Vagina (tissue), 2 donors: ENCODE measurements at regions not wholly inside any gene's neighbourhood (a gene's known extent, or its start where the extent isn't known, plus 50 kb on each side); places are given as distances from the start of the nearest gene placed in this dataset.

ENCODE experiments used
- DNase-seq, 2 donors: peaks; one replicate each; pipeline ENCODE4 v3.0.0-alpha.2; 2017; ENCODE audit errors: extremely low spot score in 2 of 2
- H3K27ac ChIP-seq: fragments of 200-600 bp; sonication (generic); one replicate; pipeline ENCODE4 v1.5.1; 2019
- H3K27me3 ChIP-seq: fragments of 200-600 bp; sonication (generic); one replicate; pipeline ENCODE4 v1.5.1; 2019
- H3K36me3 ChIP-seq, 2 donors: fragments of 200-600 bp; sonication (generic); one replicate each; pipeline ENCODE4 v1.5.1; 2017 to 2019
- H3K4me1 ChIP-seq: fragments of 200-600 bp; sonication (generic); one replicate; pipeline ENCODE4 v1.5.1; 2019
- H3K4me3 ChIP-seq, 2 donors: fragments of 200-600 bp; sonication (generic); 1 replicate in 1 of 2; 2 replicates in 1 of 2; pipeline ENCODE4 v1.5.1; 2016 to 2019
- H3K9me3 ChIP-seq: fragments of 200-600 bp; sonication (generic); one replicate; pipeline ENCODE4 v1.5.1; 2019
- POLR2A ChIP-seq, 2 donors: fragments of 450-650 bp; IDR thresholded peaks; one replicate each; pipeline ENCODE4 v1.6.1; 2017; ENCODE audit warnings: antibody characterized with exemption in 2 of 2, mild to moderate bottlenecking in 2 of 2, moderate library complexity in 2 of 2
- POLR2AphosphoS5 ChIP-seq, 2 donors: sonication (generic); formaldehyde crosslinking; IDR thresholded peaks; one replicate each; pipeline ENCODE4 v1.9.0; 2017; ENCODE audit warnings: antibody characterized with exemption in 2 of 2, mild to moderate bottlenecking in 2 of 2, low read depth in 1 of 2; ENCODE audit not compliant: insufficient read depth in 1 of 2
- intact Hi-C: fragments of 100-400 bp; cut with DNase I; formaldehyde crosslinking; loops from one replicate; pipeline ENCODE4 v1.15.1; 2023
- TF ChIP-seq, protein P1 (sequence below), 3 experiments: fragments of 450-650 bp in 2 of 3; fragments of 200-600 bp in 1 of 3; sonication (generic) in 1 of 3; IDR thresholded peaks; one replicate each; pipeline ENCODE4 v1.5.1; 2017 to 2019; ENCODE audit warnings: antibody characterized with exemption in 3 of 3, mild to moderate bottlenecking in 2 of 3, moderate library complexity in 2 of 3

DNA sequence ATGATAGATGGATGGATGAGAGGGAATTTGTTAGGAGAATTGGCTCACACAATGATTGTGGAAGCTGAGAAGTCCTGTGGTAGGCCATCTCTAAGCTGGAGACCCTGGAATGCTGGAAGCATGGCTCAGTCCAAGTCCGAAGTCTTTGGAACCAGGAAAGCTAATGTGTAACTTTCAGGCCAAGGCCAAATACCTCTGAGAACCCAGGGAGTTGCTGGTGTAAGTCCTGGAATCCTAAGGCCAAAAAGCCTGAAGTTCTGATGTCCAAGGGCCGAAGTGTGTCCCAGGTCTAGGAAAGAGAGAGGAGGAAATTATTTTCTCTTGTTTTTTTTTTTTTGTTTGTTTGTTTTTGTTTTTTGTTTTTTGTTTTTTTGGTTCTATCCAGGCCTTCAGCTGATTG, 492.2 kb upstream of the GCFC2 start:
- Histone ChIP-seq H3K27ac (no peak overlapping the region), H3K36me3 (no peaks in the 10 kb centered on the region), H3K4me1 (no peaks in the 10 kb centered on the region), H3K27me3 (no peaks in the 10 kb centered on the region), H3K9me3 (no peaks in the 10 kb centered on the region), H3K4me3 (no peak overlapping the region)
- intact Hi-C loops: no loop called here
- DNase-seq: no peak
- no peak for TF ChIP-seq POLR2AphosphoS5 (IDR thresholded peaks at IDR 0.05; ENCODE audit: insufficient read depth in 1 of 2, low read depth in 1 of 2)
- no peak for TF ChIP-seq POLR2A (IDR thresholded peaks at IDR 0.05)
- TF ChIP-seq, protein P1, sequence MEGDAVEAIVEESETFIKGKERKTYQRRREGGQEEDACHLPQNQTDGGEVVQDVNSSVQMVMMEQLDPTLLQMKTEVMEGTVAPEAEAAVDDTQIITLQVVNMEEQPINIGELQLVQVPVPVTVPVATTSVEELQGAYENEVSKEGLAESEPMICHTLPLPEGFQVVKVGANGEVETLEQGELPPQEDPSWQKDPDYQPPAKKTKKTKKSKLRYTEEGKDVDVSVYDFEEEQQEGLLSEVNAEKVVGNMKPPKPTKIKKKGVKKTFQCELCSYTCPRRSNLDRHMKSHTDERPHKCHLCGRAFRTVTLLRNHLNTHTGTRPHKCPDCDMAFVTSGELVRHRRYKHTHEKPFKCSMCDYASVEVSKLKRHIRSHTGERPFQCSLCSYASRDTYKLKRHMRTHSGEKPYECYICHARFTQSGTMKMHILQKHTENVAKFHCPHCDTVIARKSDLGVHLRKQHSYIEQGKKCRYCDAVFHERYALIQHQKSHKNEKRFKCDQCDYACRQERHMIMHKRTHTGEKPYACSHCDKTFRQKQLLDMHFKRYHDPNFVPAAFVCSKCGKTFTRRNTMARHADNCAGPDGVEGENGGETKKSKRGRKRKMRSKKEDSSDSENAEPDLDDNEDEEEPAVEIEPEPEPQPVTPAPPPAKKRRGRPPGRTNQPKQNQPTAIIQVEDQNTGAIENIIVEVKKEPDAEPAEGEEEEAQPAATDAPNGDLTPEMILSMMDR (IDR thresholded peaks at IDR 0.05): no peak

DNA sequence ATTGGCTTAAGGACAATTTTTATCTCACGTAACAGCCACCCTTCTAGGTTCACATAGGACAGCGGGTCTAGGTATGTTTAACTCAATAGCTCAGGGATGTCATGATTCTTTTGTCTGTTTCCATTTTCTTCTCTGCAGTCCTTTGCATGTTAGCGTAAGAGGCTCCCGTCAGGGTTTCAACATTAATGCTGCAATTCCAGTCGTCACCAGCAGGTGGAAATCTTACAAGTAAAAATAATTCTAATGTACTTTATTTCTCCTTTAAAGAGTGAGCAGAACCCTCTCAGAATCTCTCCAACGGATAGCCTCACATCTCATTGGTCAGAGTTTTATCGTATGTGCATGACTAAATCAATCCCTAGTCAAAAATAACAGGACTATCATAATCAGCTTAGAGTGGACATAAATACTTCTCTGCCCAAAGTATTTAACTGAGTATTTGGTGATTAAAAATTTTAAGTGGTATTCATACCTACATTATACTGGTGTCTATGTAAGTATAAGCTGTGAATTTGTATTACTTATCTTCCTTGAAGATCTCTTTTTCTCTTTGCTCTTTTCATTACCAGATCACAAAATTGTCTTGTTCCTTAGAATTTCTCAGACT, 487.2 kb upstream of the GCFC2 start:
- Histone ChIP-seq H3K36me3 (no peaks in the 10 kb centered on the region), H3K27ac (no peak overlapping the region), H3K9me3 (no peaks in the 10 kb centered on the region), H3K4me3 (no peak overlapping the region), H3K27me3 (no peaks in the 10 kb centered on the region), H3K4me1 (no peaks in the 10 kb centered on the region)
- no peak for TF ChIP-seq POLR2AphosphoS5 (IDR thresholded peaks at IDR 0.05; ENCODE audit: insufficient read depth in 1 of 2, low read depth in 1 of 2)
- TF ChIP-seq, protein P1 (IDR thresholded peaks at IDR 0.05): peak in 2 of 3 experiments; percentile 54 to 60
- TF ChIP-seq POLR2A (IDR thresholded peaks at IDR 0.05): no peak
- no peak for DNase-seq
- intact Hi-C loops: no loop called here

DNA sequence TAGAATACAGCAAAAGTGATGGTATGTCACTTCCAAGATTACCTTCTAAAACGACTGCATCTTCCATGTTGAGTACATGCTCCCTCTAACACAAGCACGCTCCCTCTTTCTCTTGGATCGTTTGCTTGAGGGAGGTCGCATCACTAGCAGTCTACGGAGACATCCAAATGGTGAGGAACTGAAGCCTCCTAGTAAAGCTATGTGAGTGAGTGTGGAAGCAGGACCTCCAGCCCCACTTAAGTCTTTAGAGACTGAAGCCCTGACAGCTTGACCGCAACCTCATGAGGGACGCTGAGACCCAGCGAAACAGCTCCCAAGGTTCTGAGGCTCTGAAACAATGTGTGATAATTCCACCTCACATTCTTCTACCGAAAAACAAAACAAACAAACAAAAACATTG, 486.7 kb upstream of the GCFC2 start:
- TF ChIP-seq, protein P1 (IDR thresholded peaks at IDR 0.05): no peak
- TF ChIP-seq POLR2A (IDR thresholded peaks at IDR 0.05): no peak
- TF ChIP-seq POLR2AphosphoS5 (IDR thresholded peaks at IDR 0.05; ENCODE audit: insufficient read depth in 1 of 2, low read depth in 1 of 2): no peak
- H3K9me3 ChIP-seq: no peaks in the 10 kb centered on the region
- intact Hi-C loops: no loop called here

DNA sequence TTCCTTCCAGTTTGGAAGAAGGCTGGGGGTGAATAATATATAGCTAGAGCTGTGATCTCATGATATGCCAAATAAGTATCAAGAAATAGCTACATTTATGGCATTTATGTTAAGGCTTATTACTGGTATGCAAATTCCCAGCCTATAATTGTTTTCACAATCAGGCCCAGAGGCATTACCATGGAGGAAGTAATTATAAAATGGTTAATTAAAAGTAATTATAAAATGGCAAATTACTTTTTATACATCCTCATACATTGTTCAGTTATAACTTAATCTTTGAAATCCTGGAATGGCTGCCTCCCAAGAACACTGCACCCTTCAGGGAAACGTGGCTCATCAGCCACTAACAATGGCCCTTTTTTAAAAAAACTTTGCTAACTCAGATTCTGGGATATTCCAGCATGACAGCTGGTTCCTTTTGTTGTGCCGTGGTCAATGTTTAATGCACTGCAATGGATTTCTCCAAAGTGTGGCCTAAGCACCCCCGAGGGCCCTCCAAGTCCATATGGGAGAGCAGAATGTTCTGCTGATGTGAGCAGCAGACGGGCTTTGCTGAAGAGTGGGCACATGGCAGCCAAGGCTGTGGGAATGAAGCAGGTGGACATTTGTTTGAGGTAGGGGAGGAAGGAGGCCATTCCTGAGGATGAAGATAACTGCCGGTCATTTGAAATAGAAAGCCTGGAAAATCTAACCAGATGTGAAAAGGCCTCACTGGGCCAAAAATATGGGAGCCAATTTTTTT, 483.5 kb upstream of the GCFC2 start:
- Histone ChIP-seq H3K27ac (no peak overlapping the region), H3K27me3 (no peaks in the 10 kb centered on the region), H3K36me3 (no peaks in the 10 kb centered on the region), H3K4me1 (no peaks in the 10 kb centered on the region), H3K4me3 (no peak overlapping the region), H3K9me3 (no peaks in the 10 kb centered on the region)
- TF ChIP-seq POLR2AphosphoS5 (IDR thresholded peaks at IDR 0.05; ENCODE audit: insufficient read depth in 1 of 2, low read depth in 1 of 2) (no peak), POLR2A (IDR thresholded peaks at IDR 0.05) (no peak)
- TF ChIP-seq, protein P1 (IDR thresholded peaks at IDR 0.05): no peak
- intact Hi-C loops: no loop called here
- DNase-seq: no peak

More for the DNA sequence above, 486.7 kb upstream of the GCFC2 start:
- Histone ChIP-seq H3K36me3 (no peaks in the 10 kb centered on the region), H3K4me1 (no peaks in the 10 kb centered on the region), H3K27ac (no peak overlapping the region), H3K4me3 (no peak overlapping the region), H3K27me3 (no peaks in the 10 kb centered on the region)
- no peak for DNase-seq

DNA sequence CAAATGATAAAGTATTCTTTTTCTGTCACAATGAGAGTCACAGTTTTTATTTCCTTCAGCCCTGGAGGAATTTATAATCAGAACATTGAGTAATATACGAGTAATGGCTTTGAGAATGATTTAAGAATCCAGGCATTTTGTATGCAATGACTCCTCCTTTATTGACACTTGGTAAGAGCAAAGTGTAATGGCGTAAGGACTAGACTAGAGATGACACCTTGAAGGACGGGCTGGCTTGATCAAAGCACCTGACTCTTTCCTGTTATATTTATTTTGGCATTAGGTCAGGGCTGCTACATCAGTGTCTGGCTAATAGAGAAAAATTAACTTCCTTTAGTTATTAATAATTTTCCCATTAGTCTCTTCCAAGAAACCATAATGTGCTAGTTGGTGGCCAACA, 482.4 kb upstream of the GCFC2 start:
- no peak overlapping the region for H3K4me3 ChIP-seq
- TF ChIP-seq POLR2A (IDR thresholded peaks at IDR 0.05): no peak
- TF ChIP-seq, protein P1 (IDR thresholded peaks at IDR 0.05): no peak
- no peak for TF ChIP-seq POLR2AphosphoS5 (IDR thresholded peaks at IDR 0.05; ENCODE audit: insufficient read depth in 1 of 2, low read depth in 1 of 2)
- no peaks in the 10 kb centered on the region for H3K4me1 ChIP-seq
- no peaks in the 10 kb centered on the region for H3K9me3 ChIP-seq
- intact Hi-C loops: no loop called here
- H3K36me3 ChIP-seq: no peaks in the 10 kb centered on the region
- DNase-seq: no peak
- H3K27ac ChIP-seq: no peak overlapping the region
- no peaks in the 10 kb centered on the region for H3K27me3 ChIP-seq
